Kidney epithelial cell (primary cell): ENCODE measurements at regions not wholly inside any gene's neighbourhood (a gene's known extent, or its start where the extent isn't known, plus 50 kb on each side); places are given as distances from the start of the nearest gene placed in this dataset.
"Not testable (repeated sequence)": the region's sequence is repeated elsewhere in the genome, so short reads cannot be mapped to it uniquely, and the experiment has no call there.

Experiments
- DNase-seq: peaks from one replicate; pipeline ENCODE4 v3.0.0-alpha.2; 2010; ENCODE audit warnings: low read depth
- H3K27me3 ChIP-seq: 2 replicates; pipeline ENCODE4 v1.6.0; 2011; ENCODE audit warnings: low read length; ENCODE audit not compliant: control insufficient read depth, insufficient read depth
- H3K36me3 ChIP-seq: 2 replicates; pipeline ENCODE4 v1.5.1; 2011; ENCODE audit warnings: low read length; ENCODE audit not compliant: control insufficient read depth, insufficient read depth
- H3K4me3 ChIP-seq: 2 replicates; pipeline ENCODE4 v1.5.1; 2011; ENCODE audit warnings: low read depth, mild to moderate bottlenecking, control low read depth, low read length
- TF ChIP-seq, protein P1 (sequence below): IDR thresholded peaks from 2 replicates; pipeline ENCODE4 v1.5.1; 2011; ENCODE audit warnings: mild to moderate bottlenecking, moderate library complexity, low read length, control low read depth, inconsistent platforms; ENCODE audit not compliant: insufficient read depth, poor library complexity, severe bottlenecking

DNA sequence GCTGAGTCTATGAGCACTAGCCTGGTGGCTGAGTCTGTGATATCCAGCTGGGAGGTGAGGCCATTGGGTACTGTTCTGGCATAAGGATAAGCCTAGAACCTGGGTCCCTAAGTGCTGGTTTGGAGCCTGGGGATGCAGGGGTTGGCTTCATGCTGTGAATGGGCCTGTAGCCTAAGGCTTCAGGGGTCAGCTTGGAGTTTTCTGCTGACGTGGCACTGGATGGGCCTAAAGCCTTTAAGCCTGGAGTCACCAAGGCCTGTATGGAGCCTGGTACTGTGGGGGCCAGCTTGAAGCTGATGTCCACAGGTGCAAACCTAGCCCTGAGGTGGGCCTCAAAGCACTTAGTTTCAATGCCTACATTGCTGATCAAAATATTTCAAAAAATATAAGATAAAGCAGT lies 979.6 kb upstream of the POU3F4 start:
- Histone ChIP-seq H3K4me3 (no peak overlapping the region), H3K36me3 (no peaks in the 10 kb centered on the region), H3K27me3 (no peaks in the 10 kb centered on the region)
- TF ChIP-seq, protein P1, sequence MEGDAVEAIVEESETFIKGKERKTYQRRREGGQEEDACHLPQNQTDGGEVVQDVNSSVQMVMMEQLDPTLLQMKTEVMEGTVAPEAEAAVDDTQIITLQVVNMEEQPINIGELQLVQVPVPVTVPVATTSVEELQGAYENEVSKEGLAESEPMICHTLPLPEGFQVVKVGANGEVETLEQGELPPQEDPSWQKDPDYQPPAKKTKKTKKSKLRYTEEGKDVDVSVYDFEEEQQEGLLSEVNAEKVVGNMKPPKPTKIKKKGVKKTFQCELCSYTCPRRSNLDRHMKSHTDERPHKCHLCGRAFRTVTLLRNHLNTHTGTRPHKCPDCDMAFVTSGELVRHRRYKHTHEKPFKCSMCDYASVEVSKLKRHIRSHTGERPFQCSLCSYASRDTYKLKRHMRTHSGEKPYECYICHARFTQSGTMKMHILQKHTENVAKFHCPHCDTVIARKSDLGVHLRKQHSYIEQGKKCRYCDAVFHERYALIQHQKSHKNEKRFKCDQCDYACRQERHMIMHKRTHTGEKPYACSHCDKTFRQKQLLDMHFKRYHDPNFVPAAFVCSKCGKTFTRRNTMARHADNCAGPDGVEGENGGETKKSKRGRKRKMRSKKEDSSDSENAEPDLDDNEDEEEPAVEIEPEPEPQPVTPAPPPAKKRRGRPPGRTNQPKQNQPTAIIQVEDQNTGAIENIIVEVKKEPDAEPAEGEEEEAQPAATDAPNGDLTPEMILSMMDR, result no peak
- no peak for DNase-seq

DNA sequence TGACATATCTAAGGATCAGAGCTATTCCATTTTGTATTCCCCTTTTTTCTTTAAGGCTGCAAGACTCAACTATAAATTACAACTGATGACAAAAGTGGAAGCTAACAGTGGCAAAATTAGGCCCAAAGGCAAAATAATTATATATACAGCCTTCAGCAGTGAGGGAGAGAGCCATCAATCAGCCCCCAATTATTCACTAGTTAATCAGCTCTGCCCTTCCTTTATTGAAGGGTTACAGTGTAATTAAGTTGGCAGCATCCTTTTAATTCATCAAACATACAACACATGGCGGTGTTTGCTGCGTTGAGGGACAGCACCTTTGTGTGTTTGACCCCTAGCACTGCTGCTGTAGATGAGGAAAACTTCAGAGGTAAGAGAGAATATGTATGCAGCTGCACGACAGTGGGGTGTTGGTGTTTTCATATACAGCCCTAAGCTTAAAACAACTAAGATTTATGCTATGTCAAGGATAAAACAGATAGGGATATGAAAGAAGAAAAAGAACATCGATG lies 973.9 kb upstream of the POU3F4 start:
- H3K27me3 ChIP-seq, result no peaks in the 10 kb centered on the region
- no peak for DNase-seq
- no peaks in the 10 kb centered on the region for H3K36me3 ChIP-seq
- H3K4me3 ChIP-seq, result no peak overlapping the region
- TF ChIP-seq, protein P1, result no peak

DNA sequence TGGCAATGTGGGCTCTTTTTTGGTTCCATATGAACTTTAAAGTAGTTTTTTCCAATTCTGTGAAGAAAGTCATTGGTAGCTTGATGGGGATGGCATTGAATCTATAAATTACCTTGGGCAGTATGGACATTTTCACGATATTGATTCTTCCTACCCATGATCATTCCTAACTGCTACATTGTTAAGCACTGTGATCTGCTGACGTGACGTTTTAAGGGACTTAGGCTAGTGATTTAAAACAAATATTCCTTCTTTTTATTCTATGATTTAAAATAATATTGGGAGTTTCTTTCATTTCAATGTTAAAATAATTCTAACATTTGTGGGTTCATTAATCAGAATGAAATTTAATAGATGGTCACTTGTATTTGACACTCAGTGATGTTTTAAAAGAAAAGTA lies 970.9 kb upstream of the POU3F4 start:
- not testable (repeated sequence) for H3K4me3 ChIP-seq, DNase-seq, H3K36me3 ChIP-seq, H3K27me3 ChIP-seq

- TF ChIP-seq, protein P1, result no peak
- Histone ChIP-seq H3K4me3 (no peak overlapping the region), H3K27me3 (no peaks in the 10 kb centered on the region), H3K36me3 (no peaks in the 10 kb centered on the region)
- no peak for DNase-seq
These were observed 966.3 kb upstream of the POU3F4 start for GRCh38 chrX:82541822-82542221.

- not testable (repeated sequence) for H3K36me3 ChIP-seq, H3K4me3 ChIP-seq, DNase-seq, H3K27me3 ChIP-seq
These were observed 955.9 kb upstream of the POU3F4 start for GRCh38 chrX:82552201-82552600.

GRCh38 chrX:82556588-82556987 lies 951.5 kb upstream of the POU3F4 start:
- no peak overlapping the region for H3K4me3 ChIP-seq
- TF ChIP-seq, protein P1, result no peak
- H3K27me3 ChIP-seq, result no peaks in the 10 kb centered on the region
- no peaks in the 10 kb centered on the region for H3K36me3 ChIP-seq
- DNase-seq, result no peak

DNA sequence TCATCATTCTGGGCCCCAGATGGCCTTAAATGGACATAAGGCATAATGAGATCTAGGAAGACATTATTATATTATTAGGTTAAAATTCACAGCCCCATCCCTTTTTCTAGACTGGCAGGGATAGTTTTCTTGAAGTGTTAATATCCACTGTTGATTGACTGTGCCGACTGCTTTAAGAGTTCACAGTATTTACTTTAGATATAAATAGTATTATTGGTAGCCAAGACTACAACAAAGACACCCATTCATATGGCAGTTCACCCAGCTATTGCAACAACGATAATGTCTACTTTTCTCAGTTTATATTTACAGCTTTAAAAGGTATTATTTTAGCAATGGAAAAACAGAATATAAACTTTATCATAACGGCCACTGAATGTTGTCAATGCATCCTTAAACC lies 922.2 kb upstream of the POU3F4 start:
- no peaks in the 10 kb centered on the region for H3K27me3 ChIP-seq
- TF ChIP-seq, protein P1, result no peak
- DNase-seq, result no peak
- no peaks in the 10 kb centered on the region for H3K36me3 ChIP-seq
- no peak overlapping the region for H3K4me3 ChIP-seq
